Keratinocyte (primary cell): ENCODE measurements at regions not wholly inside any gene's neighbourhood (a gene's known extent, or its start where the extent isn't known, plus 50 kb on each side); places are given as distances from the start of the nearest gene placed in this dataset.

ENCODE experiments used
- DNase-seq: peaks from one replicate; pipeline ENCODE4 v3.0.0-alpha.2; 2011; ENCODE audit warnings: low read depth, missing footprints, low spot score
- FAIRE-seq: peaks from 2 replicates; lab custom pipeline; 2011; peaks lifted over from hg19 to GRCh38; lab: Jason Lieb, UNC
- H2AFZ ChIP-seq: 2 replicates; pipeline ENCODE4 v1.6.0; 2012; ENCODE audit warnings: low read length, control low read depth, inconsistent platforms; ENCODE audit not compliant: control insufficient read depth
- H3K27ac ChIP-seq: 2 replicates; pipeline ENCODE4 v1.5.1; 2011; ENCODE audit warnings: low read length; ENCODE audit not compliant: control insufficient read depth, insufficient read depth
- H3K27me3 ChIP-seq: 3 replicates; pipeline ENCODE4 v1.6.0; 2011; ENCODE audit warnings: low read length; ENCODE audit not compliant: control insufficient read depth, insufficient read depth; ENCODE audit errors: extremely low read depth
- H3K36me3 ChIP-seq, 2 experiments: 2 replicates in 1 of 2; 3 replicates in 1 of 2; pipeline ENCODE4 v1.5.1; 2011; ENCODE audit warnings: low read length in 2 of 2, mild to moderate bottlenecking in 1 of 2; ENCODE audit not compliant: control insufficient read depth in 2 of 2, insufficient read depth in 2 of 2; ENCODE audit errors: extremely low read depth in 1 of 2
- H3K4me1 ChIP-seq: 3 replicates; pipeline ENCODE4 v1.5.1; 2011; ENCODE audit warnings: low read length; ENCODE audit not compliant: control insufficient read depth, insufficient read depth; ENCODE audit errors: extremely low read depth
- H3K4me2 ChIP-seq: 3 replicates; pipeline ENCODE4 v1.6.0; 2011; ENCODE audit warnings: low read depth, low read length; ENCODE audit not compliant: control insufficient read depth, insufficient read depth; ENCODE audit errors: extremely low read depth
- H3K4me3 ChIP-seq, 3 experiments: fragments of 200-600 bp in 1 of 3; sonication (generic) in 1 of 3; 2 replicates in 2 of 3; 3 replicates in 1 of 3; pipeline ENCODE4 v1.5.1; 2011 to 2016; ENCODE audit warnings: low read length in 3 of 3, mild to moderate bottlenecking in 3 of 3, control low read depth in 2 of 3, inconsistent platforms in 1 of 3, low read depth in 1 of 3, mixed read lengths in 1 of 3, mixed run types in 1 of 3, moderate library complexity in 1 of 3; ENCODE audit not compliant: control insufficient read depth in 2 of 3, insufficient read depth in 2 of 3; ENCODE audit errors: extremely low read depth in 1 of 3
- H3K79me2 ChIP-seq: 2 replicates; pipeline ENCODE4 v1.6.0; 2012; ENCODE audit warnings: low read length; ENCODE audit not compliant: control insufficient read depth, insufficient read depth
- H3K9ac ChIP-seq: 3 replicates; pipeline ENCODE4 v1.6.0; 2011; ENCODE audit warnings: low read length; ENCODE audit not compliant: control insufficient read depth, insufficient read depth; ENCODE audit errors: extremely low read depth
- H3K9me1 ChIP-seq: 3 replicates; pipeline ENCODE4 v1.6.0; 2011; ENCODE audit warnings: low read length; ENCODE audit not compliant: control insufficient read depth, insufficient read depth; ENCODE audit errors: extremely low read depth
- H3K9me3 ChIP-seq: 2 replicates; pipeline ENCODE4 v1.5.1; 2012; ENCODE audit warnings: low read depth, low read length; ENCODE audit not compliant: control insufficient read depth
- H4K20me1 ChIP-seq: 3 replicates; pipeline ENCODE4 v1.6.0; 2011; ENCODE audit warnings: low read length; ENCODE audit not compliant: control insufficient read depth, insufficient read depth; ENCODE audit errors: extremely low read depth
- CTCF ChIP-seq, 3 experiments: IDR thresholded peaks in 1 of 3; conservative IDR thresholded peaks in 1 of 3; optimal IDR thresholded peaks in 1 of 3; 2 replicates in 2 of 3; 3 replicates in 1 of 3; pipeline versions ENCODE3 to v1.5.1; 2011; ENCODE audit warnings: low read length in 3 of 3, mild to moderate bottlenecking in 3 of 3, moderate library complexity in 2 of 3, control low read depth in 1 of 3, inconsistent platforms in 1 of 3; ENCODE audit not compliant: insufficient read depth in 2 of 3; ENCODE audit errors: extremely low read depth in 1 of 3
- EZH2 ChIP-seq: IDR thresholded peaks from one replicate; pipeline ENCODE4 v1.6.1; 2012; ENCODE audit warnings: inconsistent platforms, mild to moderate bottlenecking, low read length, moderate library complexity
- dilution Hi-C: fragments of 300-500 bp; cut with MboI; formaldehyde crosslinking; loops from one replicate; pipeline ENCODE4 v1.7.0; 2020; ENCODE audit warnings: low sequenced_read_pairs; ENCODE audit not compliant: extremely low pct_ligation_motif_present

DNA sequence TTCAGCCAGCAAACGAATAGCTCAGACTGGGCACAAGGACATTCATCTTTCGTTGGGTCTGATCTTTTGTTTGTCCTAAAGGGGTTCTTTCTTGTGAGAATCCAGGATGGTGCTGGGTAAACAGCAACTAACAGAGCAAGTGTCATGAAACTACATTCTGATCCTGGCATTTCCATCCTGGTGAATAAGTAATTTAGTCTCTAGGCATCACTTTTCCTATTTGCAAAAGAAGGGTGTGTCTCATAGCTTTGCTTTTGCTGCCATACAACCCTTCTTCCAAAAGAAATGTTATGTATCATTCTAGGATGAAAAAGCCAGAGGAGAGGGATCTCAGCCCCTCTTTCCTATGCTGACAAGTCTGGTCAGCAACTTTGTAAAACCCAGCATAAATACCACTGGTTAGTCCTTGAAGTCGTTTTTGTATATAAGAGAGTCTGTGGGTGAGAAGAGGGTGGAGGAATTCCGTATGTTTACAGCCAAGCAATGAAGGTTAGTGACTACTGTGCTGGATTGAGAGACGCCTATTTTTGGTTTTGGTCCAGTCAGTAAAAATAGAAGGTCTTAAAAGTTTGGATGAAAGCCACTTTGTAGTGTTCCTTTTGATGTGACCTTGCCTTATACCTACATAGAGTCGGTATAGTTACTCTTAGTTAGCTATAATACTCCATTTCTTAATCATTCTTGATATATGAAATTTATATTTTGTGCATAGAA lies 88.4 kb upstream of the SLC25A13 start:
- FAIRE-seq (no peak), DNase-seq (no peak)
- no peaks in the 10 kb centered on the region for H3K9me1 ChIP-seq
- dilution Hi-C loops = no loop called here
- H3K27ac ChIP-seq = no peak overlapping the region
- H3K4me1 ChIP-seq = no peaks in the 10 kb centered on the region
- no peaks in the 10 kb centered on the region for H3K27me3 ChIP-seq
- H4K20me1 ChIP-seq = no peaks in the 10 kb centered on the region
- no peaks in the 10 kb centered on the region for H3K9me3 ChIP-seq
- no peaks in the 10 kb centered on the region for H3K36me3 ChIP-seq
- H3K4me2 ChIP-seq = no peak overlapping the region
- no peak overlapping the region for H3K4me3 ChIP-seq
- no peaks in the 10 kb centered on the region for H3K79me2 ChIP-seq
- H3K9ac ChIP-seq = no peak overlapping the region
- TF ChIP-seq CTCF (optimal IDR thresholded peaks at IDR 0.05 in 1 of 3, IDR thresholded peaks at IDR 0.05 in 1 of 3, conservative IDR thresholded peaks at IDR 0.05 in 1 of 3; ENCODE audit: extremely low read depth in 1 of 3, insufficient read depth in 2 of 3, low read length in 3 of 3) (no peak), EZH2 (no peak)
- no peak overlapping the region for H2AFZ ChIP-seq

- H3K79me2 ChIP-seq = no peaks in the 10 kb centered on the region
- H3K36me3 ChIP-seq = no peaks in the 10 kb centered on the region
- H3K9me3 ChIP-seq = no peaks in the 10 kb centered on the region
- H3K4me1 ChIP-seq = no peaks in the 10 kb centered on the region
- no peak for FAIRE-seq
- H3K27me3 ChIP-seq = no peaks in the 10 kb centered on the region
- no peak for DNase-seq
- H4K20me1 ChIP-seq = no peaks in the 10 kb centered on the region
- no peak overlapping the region for H3K4me2 ChIP-seq
- TF ChIP-seq EZH2 (no peak), CTCF (optimal IDR thresholded peaks at IDR 0.05 in 1 of 3, IDR thresholded peaks at IDR 0.05 in 1 of 3, conservative IDR thresholded peaks at IDR 0.05 in 1 of 3; ENCODE audit: extremely low read depth in 1 of 3, insufficient read depth in 2 of 3, low read length in 3 of 3) (no peak)
- H3K4me3 ChIP-seq = no peak overlapping the region
- no peak overlapping the region for H2AFZ ChIP-seq
- dilution Hi-C loops = no loop called here
- H3K27ac ChIP-seq = no peak overlapping the region
- no peaks in the 10 kb centered on the region for H3K9me1 ChIP-seq
- no peak overlapping the region for H3K9ac ChIP-seq
Observed at GRCh38 chr7:96408881-96409280, 87.0 kb upstream of the SLC25A13 start.
